ENCODE measurements at regions not wholly inside any gene's neighbourhood (a gene's known extent, or its start where the extent isn't known, plus 50 kb on each side); places are given as distances from the start of the nearest gene placed in this dataset.
"Not testable (repeated sequence)": the region's sequence is repeated elsewhere in the genome, so short reads cannot be mapped to it uniquely, and the experiment has no call there.

DNA sequence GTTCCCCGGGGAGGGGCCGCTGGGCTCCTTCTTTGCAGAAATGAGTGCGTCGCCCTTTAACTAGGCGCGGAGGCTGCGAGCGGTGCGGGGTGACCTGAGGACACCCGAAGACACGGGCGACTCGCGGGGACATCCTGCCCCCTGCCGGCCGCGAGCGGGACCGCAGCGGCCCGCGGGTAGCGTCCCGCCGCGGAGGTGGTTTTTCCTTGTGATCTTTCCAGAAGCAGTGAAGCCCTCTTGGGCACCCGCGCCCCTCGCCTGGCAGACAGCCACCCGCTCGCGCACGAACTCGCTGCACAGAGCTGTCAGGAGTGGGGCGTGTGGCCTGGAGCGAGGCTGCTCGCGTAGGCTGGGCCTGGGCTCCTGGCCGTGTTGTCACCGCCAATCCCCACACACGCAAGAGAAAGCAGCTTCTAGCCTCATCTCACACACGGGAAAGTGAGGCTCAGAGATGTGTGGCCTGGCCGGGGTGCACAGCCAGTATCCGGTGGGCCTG lies 67.2 kb downstream of the DIO3 start:
- intact Hi-C loops (cut with micrococcal nuclease), result loop anchor here (5.0 kb wide), 2 partner anchors 966 to 1241 kb away; no protein-coding TSS in a partner anchor
- Mint-ChIP-seq H3K27ac (no peak overlapping the region), H3K36me3 (ENCODE audit: low read depth) (no peaks in the 10 kb centered on the region), H3K4me3 (no peak overlapping the region), H3K4me1 (ENCODE audit: low read depth) (no peaks in the 10 kb centered on the region), H3K27me3 (ENCODE audit: insufficient read depth) (peaks cover 6% of the 10 kb centered on the region), H3K9me3 (no peaks in the 10 kb centered on the region)
- DNase-seq (ENCODE audit: low spot score), result peak; percentile 64

- no peak for DNase-seq (ENCODE audit: low spot score)
- no peak overlapping the region for H3K27ac Mint-ChIP-seq
- no peak overlapping the region for H3K4me3 Mint-ChIP-seq
- no peaks in the 10 kb centered on the region for H3K4me1 Mint-ChIP-seq (ENCODE audit: low read depth)
- peaks cover 6% of the 10 kb centered on the region for H3K27me3 Mint-ChIP-seq (ENCODE audit: insufficient read depth)
- no peaks in the 10 kb centered on the region for H3K9me3 Mint-ChIP-seq
- no peaks in the 10 kb centered on the region for H3K36me3 Mint-ChIP-seq (ENCODE audit: low read depth)
- intact Hi-C loops (cut with micrococcal nuclease), result loop anchor here (5.0 kb wide), 2 partner anchors 967 to 1242 kb away; no protein-coding TSS in a partner anchor
These were observed 67.7 kb downstream of the DIO3 start for GRCh38 chr14:101628975-101629374.

DNA sequence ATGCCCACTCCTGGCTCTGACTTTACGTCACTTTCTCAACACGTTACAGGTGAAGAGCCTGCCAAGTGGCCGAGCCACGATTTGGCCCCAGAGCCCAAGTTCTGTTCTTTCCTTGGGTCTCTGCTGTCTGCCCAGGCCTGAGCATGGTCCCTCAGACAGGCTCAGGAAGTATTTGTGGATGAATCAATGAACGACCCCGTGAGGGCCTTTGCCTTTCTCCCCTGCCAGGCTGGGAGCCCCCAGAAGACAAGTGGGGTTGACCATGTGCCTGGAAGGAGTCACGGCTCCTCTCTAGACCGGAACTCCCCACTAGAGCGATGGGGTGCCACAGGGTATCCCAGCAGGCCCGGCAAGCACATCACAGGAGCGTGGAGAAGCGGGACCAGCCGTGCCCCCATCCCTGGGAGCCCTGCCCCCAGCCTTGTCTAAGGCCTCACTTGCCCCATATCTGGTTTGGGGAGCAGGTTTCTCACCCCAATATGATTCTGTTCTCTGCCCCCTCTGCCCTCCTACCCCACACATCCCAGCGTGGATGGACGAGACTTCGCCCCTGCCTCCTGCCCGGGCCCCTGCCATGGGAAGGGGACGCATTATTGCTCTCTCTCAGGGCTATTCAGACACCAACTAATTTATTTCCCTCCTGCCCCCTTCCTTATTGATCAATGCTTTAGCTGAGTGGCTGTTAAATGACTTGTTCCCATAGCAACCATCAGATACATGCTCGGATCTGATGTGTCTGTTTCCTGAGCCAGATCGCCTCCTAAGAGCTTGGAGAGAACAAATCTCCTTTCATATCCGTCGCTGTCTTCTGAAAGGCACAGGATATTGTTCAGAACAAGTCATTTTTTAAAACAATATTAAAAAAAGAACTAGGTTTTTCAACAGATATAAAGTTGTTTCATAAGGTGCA lies 69.0 kb downstream of the DIO3 start:
- Mint-ChIP-seq H3K9me3 (no peaks in the 10 kb centered on the region), H3K27ac (no peak overlapping the region), H3K36me3 (ENCODE audit: low read depth) (no peaks in the 10 kb centered on the region), H3K27me3 (ENCODE audit: insufficient read depth) (peaks cover 7% of the 10 kb centered on the region), H3K4me3 (no peak overlapping the region), H3K4me1 (ENCODE audit: low read depth) (no peaks in the 10 kb centered on the region)
- intact Hi-C loops (cut with micrococcal nuclease), result no loop called here
- DNase-seq (ENCODE audit: low spot score), result no peak

GRCh38 chr14:101631199-101631598 lies 69.9 kb downstream of the DIO3 start:
- H3K4me1 Mint-ChIP-seq (ENCODE audit: low read depth), result peaks cover under 1% of the 10 kb centered on the region
- H3K9me3 Mint-ChIP-seq, result no peaks in the 10 kb centered on the region
- no peak overlapping the region for H3K27ac Mint-ChIP-seq
- intact Hi-C loops (cut with micrococcal nuclease), result no loop called here
- H3K27me3 Mint-ChIP-seq (ENCODE audit: insufficient read depth), result peaks cover 10% of the 10 kb centered on the region
- H3K36me3 Mint-ChIP-seq (ENCODE audit: low read depth), result no peaks in the 10 kb centered on the region
- no peak for DNase-seq (ENCODE audit: low spot score)
- H3K4me3 Mint-ChIP-seq, result no peak overlapping the region

- H3K4me3 Mint-ChIP-seq; H3K4me1 Mint-ChIP-seq (ENCODE audit: low read depth); intact Hi-C loops (cut with micrococcal nuclease); DNase-seq (ENCODE audit: low spot score); H3K36me3 Mint-ChIP-seq (ENCODE audit: low read depth); H3K27ac Mint-ChIP-seq; H3K9me3 Mint-ChIP-seq: not testable (repeated sequence)
- H3K27me3 Mint-ChIP-seq (ENCODE audit: insufficient read depth), result peaks cover 14% of the 10 kb centered on the region
These were observed 70.7 kb downstream of the DIO3 start for GRCh38 chr14:101631970-101632369.

DNA sequence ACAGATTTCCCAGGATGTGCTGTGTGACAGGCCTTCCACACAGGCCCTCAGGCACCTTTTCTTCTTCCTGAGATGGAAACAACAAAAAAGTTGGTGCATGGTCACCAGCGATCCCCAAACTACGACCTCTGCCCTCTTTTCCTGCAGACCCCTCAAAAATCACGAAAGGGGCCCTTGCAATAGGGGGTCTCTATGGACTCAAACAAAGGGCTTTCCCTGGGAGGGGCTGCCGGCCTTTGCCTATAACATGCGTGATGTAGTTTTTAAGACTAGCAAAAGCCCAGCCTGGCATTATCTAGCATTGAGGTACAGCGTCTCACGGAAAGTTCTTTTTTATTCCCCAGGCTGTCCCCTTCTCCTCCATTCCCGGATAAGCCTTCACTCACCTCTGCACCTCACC lies 71.2 kb downstream of the DIO3 start:
- H3K4me1 Mint-ChIP-seq (ENCODE audit: low read depth), result peaks cover 7% of the 10 kb centered on the region
- H3K27me3 Mint-ChIP-seq (ENCODE audit: insufficient read depth), result peaks cover 19% of the 10 kb centered on the region
- no peaks in the 10 kb centered on the region for H3K36me3 Mint-ChIP-seq (ENCODE audit: low read depth)
- no peak overlapping the region for H3K4me3 Mint-ChIP-seq
- H3K27ac Mint-ChIP-seq, result no peak overlapping the region
- no peaks in the 10 kb centered on the region for H3K9me3 Mint-ChIP-seq
- intact Hi-C loops (cut with micrococcal nuclease), result no loop called here
- DNase-seq (ENCODE audit: low spot score), result no peak

- Mint-ChIP-seq H3K4me1 (ENCODE audit: low read depth) (peaks cover 7% of the 10 kb centered on the region), H3K27ac (no peak overlapping the region), H3K9me3 (no peaks in the 10 kb centered on the region), H3K4me3 (no peak overlapping the region), H3K27me3 (ENCODE audit: insufficient read depth) (peaks cover 19% of the 10 kb centered on the region), H3K36me3 (ENCODE audit: low read depth) (no peaks in the 10 kb centered on the region)
- DNase-seq (ENCODE audit: low spot score), result no peak
- intact Hi-C loops (cut with micrococcal nuclease), result no loop called here
These were observed 72.0 kb downstream of the DIO3 start for GRCh38 chr14:101633276-101633675.

DNA sequence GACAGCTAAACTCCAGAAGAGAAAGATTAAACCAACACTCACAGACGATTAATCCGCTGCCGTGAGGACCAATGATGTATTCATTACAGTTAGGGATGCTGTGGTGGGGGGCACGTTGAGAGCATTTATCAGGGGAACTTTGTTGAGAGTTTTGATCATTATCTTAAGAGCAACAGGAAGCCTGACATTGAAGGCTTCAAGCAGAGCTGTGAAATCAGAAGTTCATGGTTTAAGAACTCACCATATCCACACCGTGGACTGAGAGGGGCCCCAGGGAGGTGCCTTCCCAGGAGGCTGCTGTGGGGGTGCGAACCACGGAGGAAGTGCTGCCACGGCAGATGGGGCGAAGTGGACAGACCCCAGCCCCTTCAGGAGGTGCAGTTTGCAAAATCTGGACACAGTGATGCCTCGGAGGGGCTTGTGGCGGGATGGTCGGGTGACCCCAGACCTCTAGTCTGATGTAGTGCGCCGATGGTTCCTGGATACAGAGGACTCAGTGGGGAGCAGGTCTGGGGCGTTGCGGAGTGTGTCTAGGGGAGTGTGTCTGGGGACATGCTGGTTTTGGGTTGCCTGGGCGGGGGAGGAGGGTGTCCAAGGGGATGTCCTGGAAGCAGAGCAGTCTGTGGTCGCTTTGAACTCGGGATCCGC lies 73.0 kb downstream of the DIO3 start:
- no peaks in the 10 kb centered on the region for H3K36me3 Mint-ChIP-seq (ENCODE audit: low read depth)
- H3K4me3 Mint-ChIP-seq, result no peak overlapping the region
- no peaks in the 10 kb centered on the region for H3K9me3 Mint-ChIP-seq
- H3K27ac Mint-ChIP-seq, result no peak overlapping the region
- peaks cover 7% of the 10 kb centered on the region for H3K4me1 Mint-ChIP-seq (ENCODE audit: low read depth)
- H3K27me3 Mint-ChIP-seq (ENCODE audit: insufficient read depth), result peaks cover 19% of the 10 kb centered on the region
- intact Hi-C loops (cut with micrococcal nuclease), result no loop called here
- no peak for DNase-seq (ENCODE audit: low spot score)

- peaks cover 7% of the 10 kb centered on the region for H3K4me1 Mint-ChIP-seq (ENCODE audit: low read depth)
- no peak for DNase-seq (ENCODE audit: low spot score)
- H3K4me3 Mint-ChIP-seq, result no peak overlapping the region
- no peaks in the 10 kb centered on the region for H3K9me3 Mint-ChIP-seq
- no peak overlapping the region for H3K27ac Mint-ChIP-seq
- H3K36me3 Mint-ChIP-seq (ENCODE audit: low read depth), result no peaks in the 10 kb centered on the region
- peaks cover 24% of the 10 kb centered on the region for H3K27me3 Mint-ChIP-seq (ENCODE audit: insufficient read depth)
- intact Hi-C loops (cut with micrococcal nuclease), result no loop called here
These were observed 73.8 kb downstream of the DIO3 start for GRCh38 chr14:101634850-101635748.

- intact Hi-C loops (cut with micrococcal nuclease), result no loop called here
- no peaks in the 10 kb centered on the region for H3K36me3 Mint-ChIP-seq (ENCODE audit: low read depth)
- no peak overlapping the region for H3K4me3 Mint-ChIP-seq
- no peaks in the 10 kb centered on the region for H3K9me3 Mint-ChIP-seq
- peaks cover 25% of the 10 kb centered on the region for H3K27me3 Mint-ChIP-seq (ENCODE audit: insufficient read depth)
- H3K27ac Mint-ChIP-seq, result no peak overlapping the region
- no peak for DNase-seq (ENCODE audit: low spot score)
- peaks cover 7% of the 10 kb centered on the region for H3K4me1 Mint-ChIP-seq (ENCODE audit: low read depth)
These were observed 74.7 kb downstream of the DIO3 start for GRCh38 chr14:101635749-101636560.

GRCh38 chr14:101639241-101639833 lies 78.0 kb downstream of the DIO3 start:
- Mint-ChIP-seq H3K27ac (no peak overlapping the region), H3K4me1 (ENCODE audit: low read depth) (peaks cover 7% of the 10 kb centered on the region), H3K36me3 (ENCODE audit: low read depth) (no peaks in the 10 kb centered on the region), H3K9me3 (no peaks in the 10 kb centered on the region), H3K4me3 (no peak overlapping the region), H3K27me3 (ENCODE audit: insufficient read depth) (peaks cover 42% of the 10 kb centered on the region)
- DNase-seq (ENCODE audit: low spot score), result no peak
- intact Hi-C loops (cut with micrococcal nuclease), result no loop called here

DNA sequence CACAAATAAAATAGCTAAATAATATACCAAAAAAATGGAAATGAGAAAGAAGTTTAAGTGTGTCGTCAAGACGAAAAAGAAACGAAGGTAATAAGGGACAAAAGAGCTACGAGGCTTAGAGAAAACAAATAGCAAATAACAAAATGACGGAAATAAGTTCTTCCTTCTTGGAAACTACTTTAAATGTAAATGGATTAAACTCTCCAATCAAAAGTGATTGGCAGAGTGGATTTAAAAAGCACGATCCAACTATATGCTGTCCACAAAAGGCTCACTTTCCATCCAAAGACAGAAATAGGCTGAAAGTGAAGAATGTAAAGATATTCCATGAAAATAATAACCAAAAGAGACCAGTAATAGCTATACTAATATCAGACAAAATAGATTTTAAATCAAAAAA lies 82.4 kb downstream of the DIO3 start:
- Mint-ChIP-seq H3K27ac (no peak overlapping the region), H3K4me1 (ENCODE audit: low read depth) (no peaks in the 10 kb centered on the region), H3K36me3 (ENCODE audit: low read depth) (no peaks in the 10 kb centered on the region), H3K27me3 (ENCODE audit: insufficient read depth) (peaks cover 46% of the 10 kb centered on the region), H3K4me3 (no peak overlapping the region), H3K9me3 (no peaks in the 10 kb centered on the region)
- intact Hi-C loops (cut with micrococcal nuclease), result no loop called here
- no peak for DNase-seq (ENCODE audit: low spot score)
